ENCODE measurements at regions not wholly inside any gene's neighbourhood (a gene's known extent, or its start where the extent isn't known, plus 50 kb on each side); places are given as distances from the start of the nearest gene placed in this dataset.

DNA sequence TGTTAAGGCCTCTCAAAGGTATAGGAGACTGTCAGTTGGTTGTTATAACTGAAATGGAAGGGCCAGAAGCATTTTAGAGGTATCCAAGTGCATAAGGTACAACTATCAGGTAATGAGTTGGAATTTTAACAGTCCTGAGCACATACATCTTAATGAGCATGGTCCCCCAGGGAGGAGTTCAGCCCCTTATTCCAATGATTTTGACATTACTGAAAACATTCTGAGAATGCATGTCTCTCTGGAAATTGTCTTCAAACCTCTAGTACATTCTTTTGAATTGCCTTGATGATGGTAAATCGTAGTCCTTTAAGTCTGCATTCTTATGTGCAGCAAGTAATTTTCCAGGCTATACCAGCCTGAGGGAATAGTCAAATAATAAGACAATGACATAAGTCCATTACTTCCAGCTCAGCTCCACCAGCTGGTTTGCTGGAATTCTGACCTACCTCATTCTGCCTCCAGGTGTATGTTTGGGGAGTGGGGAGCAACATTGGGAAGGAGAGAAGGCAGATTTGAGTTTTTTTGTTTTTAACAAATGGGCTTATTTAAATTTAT is 239.2 kb downstream of the MSRB3 start:
- no peak for DNase-seq (ENCODE audit: low read depth in 2 of 2, low spot score in 1 of 2)

GRCh38 chr12:65518771-65519170 is 240.3 kb downstream of the MSRB3 start:
- no peak for DNase-seq (ENCODE audit: low read depth in 2 of 2, low spot score in 1 of 2)

DNA sequence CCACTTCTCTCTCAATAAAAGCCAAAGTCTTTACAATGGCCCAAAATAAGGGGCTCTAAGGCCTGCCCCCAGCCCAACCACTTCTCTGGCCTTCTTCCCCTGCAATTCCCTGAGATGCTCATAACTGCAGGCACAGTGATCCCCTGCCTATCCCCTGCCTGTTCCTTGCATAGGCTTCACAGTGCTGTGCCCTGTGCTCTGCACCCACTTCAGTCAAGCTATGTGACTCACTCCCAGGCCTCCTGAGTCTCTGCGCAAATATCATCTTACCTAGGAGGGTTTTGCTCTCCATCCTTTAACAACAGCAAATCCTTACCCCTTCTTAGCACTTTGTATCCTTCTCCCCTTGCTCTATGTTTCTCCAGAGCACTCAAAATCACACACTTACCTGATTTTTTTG is 242.2 kb downstream of the MSRB3 start:
- DNase-seq (ENCODE audit: low read depth in 2 of 2, low spot score in 1 of 2) = no peak

DNA sequence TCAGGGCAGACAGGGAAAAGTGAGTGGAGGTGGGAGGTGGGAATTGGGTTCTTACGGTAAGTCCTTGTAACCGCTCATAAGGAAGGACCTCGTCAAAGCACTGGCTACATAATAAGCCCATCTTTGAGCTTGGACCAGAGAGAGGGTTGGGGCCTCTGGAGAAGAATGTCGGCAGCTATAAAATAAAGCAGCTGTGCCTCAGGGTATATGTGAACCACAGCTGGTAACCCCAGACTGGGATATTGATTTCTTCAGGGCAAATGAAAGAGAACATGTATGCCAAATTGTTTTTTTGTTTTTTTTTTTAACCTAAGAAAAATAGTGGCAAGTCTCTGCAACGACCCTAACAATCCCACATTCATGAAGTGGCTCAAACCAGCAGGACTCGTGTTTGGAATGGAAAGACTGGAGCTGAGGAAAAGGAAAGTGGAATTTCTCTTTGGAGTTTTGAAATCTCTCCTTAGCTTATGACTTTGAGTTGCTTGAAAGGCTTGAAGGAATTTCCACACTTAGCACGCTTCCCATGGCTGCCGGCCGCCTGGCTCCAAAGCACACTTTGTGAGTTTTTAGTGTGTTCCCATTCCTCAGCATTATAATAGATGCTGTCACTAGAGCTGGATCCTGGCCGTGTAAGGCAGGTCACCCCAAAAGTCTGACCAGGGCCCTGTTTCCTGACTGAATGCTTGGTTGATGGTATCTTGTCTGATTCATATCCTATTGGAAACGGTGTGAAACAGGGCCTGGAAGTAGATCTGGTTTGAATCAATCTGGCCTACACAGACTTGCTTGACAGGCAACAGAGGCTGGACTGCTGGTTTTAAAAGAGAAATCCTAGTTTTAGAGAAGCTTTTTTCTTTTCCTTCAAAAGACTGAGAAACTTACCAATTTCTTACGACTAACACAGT is 244.7 kb downstream of the MSRB3 start:
- DNase-seq (ENCODE audit: low read depth in 2 of 2, low spot score in 1 of 2) = no peak

GRCh38 chr12:65524666-65525065 is 246.2 kb downstream of the MSRB3 start:
- DNase-seq (ENCODE audit: low read depth in 2 of 2, low spot score in 1 of 2) = no peak

DNA sequence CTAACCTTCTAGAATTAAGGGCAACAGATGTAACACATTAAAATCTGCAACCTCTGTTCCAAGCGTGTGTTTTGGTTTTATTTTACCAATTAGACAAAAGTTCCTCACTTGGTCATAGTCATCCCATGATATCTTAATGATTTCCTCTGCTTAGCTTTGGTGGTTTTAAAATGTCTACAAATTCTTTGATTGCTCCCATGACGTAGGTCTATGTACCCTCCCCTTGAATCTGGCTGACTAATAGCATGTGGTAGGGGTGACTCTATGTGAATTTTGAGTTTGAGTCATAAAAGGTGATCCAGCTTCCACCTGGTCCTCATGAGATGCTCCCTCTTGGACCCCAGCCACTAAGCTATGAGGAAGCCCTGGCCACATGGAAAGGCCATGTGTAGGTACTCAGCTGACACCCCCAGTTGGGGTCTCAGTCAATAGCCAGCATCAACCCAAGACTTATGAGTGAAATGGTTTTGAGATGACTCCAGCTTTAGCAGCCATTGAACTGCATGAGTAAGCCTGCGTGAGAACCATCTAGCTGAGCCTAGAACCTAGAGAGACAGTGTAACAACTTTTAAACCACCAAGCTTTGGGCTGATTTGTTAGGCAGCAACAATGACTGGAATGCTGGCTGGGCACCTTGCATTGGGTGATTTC is 247.1 kb downstream of the MSRB3 start:
- DNase-seq (ENCODE audit: low read depth in 2 of 2, low spot score in 1 of 2) = no peak

GRCh38 chr12:65526311-65526710 is 247.8 kb downstream of the MSRB3 start:
- no peak for DNase-seq (ENCODE audit: low read depth in 2 of 2, low spot score in 1 of 2)

DNA sequence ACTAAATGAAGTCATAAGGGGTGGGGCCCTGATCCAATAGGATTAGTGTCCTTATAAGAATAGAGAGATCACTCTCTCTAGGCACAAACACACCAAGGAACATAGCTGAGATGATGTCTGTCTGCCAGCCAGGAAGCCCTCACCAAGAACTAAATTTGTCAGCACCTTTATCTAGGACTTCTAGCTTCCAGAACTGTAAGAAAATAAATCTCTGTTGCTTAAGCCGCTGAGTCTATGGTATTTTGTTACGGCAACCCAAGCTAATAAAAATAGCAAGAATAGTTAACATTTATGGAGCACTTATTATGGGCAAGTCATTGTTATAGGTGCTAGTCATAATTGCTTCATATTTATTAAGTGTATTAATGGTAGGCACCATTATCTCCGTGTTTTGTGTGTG is 249.6 kb downstream of the MSRB3 start:
- no peak for DNase-seq (ENCODE audit: low read depth in 2 of 2, low spot score in 1 of 2)

- DNase-seq (ENCODE audit: low read depth in 2 of 2, low spot score in 1 of 2) = no peak
Measured at GRCh38 chr12:65529106-65529505, 250.6 kb downstream of the MSRB3 start.

GRCh38 chr12:65529771-65530435 is 251.4 kb downstream of the MSRB3 start:
- DNase-seq (ENCODE audit: low read depth in 2 of 2, low spot score in 1 of 2) = no peak

- no peak for DNase-seq (ENCODE audit: low read depth in 2 of 2, low spot score in 1 of 2)
Measured at GRCh38 chr12:65532162-65532561, 253.7 kb downstream of the MSRB3 start.

GRCh38 chr12:65532764-65533163 is 254.3 kb downstream of the MSRB3 start:
- DNase-seq (ENCODE audit: low read depth in 2 of 2, low spot score in 1 of 2) = no peak

DNA sequence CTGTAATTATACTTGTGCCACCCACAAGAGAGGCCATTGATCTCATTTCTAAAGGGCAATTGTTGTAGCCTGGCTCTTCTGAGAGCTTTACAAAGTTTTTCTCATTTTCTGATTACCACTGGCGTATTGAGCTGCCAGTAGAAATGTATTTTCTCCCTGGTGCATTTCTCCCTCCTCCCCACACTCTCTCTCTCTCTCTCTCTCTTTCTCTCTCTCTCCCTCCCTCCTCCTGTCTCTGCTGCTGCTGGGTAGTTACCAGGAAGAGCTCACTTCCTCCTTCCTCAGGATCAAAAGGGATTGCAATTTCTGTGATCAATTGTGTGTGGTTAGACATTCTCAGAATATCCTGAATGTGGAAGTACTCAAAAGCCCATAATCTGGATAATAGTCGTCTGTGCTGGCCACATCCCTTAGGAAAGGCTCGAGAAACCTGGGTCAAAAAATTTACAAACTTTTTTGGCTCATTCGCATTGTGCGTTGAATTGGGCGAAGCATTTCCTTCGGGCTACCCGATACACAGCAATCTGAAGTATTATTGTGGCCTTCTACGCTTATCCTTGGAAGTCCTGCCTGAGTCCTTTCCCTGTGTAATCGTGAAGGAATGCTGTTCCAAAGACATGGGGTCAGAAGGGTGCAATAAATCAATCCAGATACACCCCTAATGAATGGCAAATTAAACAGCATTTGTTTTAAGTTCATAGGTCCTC is 254.8 kb downstream of the MSRB3 start:
- DNase-seq (ENCODE audit: low read depth in 2 of 2, low spot score in 1 of 2) = no peak

GRCh38 chr12:65534238-65534841 is 255.9 kb downstream of the MSRB3 start:
- no peak for DNase-seq (ENCODE audit: low read depth in 2 of 2, low spot score in 1 of 2)

DNA sequence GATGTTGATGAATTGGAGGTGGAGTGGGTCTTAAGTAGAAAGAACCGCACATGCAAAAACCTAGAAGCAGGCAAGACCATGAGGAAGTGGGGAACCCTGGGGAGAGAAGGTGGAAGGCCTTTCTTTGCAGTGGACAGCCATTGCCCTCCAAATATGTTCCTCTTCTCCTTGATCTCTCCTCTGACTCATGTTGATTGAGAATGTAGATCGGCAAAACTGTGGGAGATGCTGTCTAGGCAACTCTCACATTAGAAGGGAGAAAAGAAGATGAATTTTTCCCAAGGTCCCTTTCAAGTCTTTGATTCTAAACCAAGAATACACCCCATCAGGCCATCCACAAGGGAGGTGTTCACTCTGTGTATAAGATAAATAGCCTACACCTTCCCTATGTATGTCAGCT is 257.5 kb downstream of the MSRB3 start:
- DNase-seq (ENCODE audit: low read depth in 2 of 2, low spot score in 1 of 2) = no peak

- DNase-seq (ENCODE audit: low read depth in 2 of 2, low spot score in 1 of 2) = no peak
Measured at GRCh38 chr12:65536351-65536750, 257.9 kb downstream of the MSRB3 start.

DNA sequence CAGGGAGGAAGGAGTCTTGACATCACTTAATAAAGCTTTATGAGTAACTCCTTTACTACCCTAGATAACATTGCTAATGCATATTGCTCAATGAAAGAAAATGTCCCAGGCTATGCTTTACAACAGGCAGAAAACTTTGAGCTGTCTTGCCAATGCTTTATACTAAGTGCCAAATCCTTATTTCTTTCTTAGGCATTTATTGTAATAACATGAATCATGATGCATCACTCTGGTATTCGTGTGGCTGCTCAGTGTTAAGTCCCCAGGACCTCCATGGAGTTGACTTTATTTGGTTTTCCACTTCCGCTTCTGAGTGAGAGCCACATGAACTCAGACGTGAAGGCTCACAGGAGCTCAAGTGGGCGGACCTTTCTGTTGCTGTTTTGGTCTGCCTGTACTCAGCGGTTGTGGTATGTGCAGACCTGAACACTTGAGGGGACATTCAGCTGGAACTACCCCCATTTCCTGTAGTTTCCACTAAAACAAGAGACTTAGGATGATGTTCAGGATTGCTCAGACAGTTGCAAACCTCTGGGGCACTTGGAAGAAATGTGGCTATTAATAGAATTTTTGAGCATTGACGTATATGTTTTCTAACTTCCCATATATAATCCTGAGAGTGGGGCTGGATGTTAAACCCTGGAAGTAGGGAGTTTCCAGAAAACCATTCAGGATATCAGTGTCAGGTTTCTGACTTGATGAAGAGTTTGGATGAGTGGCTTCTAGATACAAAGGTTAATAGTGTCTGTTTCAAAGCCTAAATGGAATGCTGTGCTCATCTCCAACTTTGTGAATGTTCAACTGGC is 258.6 kb downstream of the MSRB3 start:
- DNase-seq (ENCODE audit: low read depth in 2 of 2, low spot score in 1 of 2) = no peak

- no peak for DNase-seq (ENCODE audit: low read depth in 2 of 2, low spot score in 1 of 2)
Measured at GRCh38 chr12:65537978-65538377, 259.5 kb downstream of the MSRB3 start.

- DNase-seq (ENCODE audit: low read depth in 2 of 2, low spot score in 1 of 2) = no peak
Measured at GRCh38 chr12:65539023-65539422, 260.5 kb downstream of the MSRB3 start.

- no peak for DNase-seq (ENCODE audit: low read depth in 2 of 2, low spot score in 1 of 2)
Measured at GRCh38 chr12:65540140-65540539, 261.7 kb downstream of the MSRB3 start.
